ENCODE measurements at regions not wholly inside any gene's neighbourhood (a gene's known extent, or its start where the extent isn't known, plus 50 kb on each side); places are given as distances from the start of the nearest gene placed in this dataset.

GRCh38 chr14:61925732-61926435 is 163.7 kb downstream of the SNAPC1 start:
- no peaks in the 10 kb centered on the region for H3K4me1 Mint-ChIP-seq
- no peak overlapping the region for H3K4me3 Mint-ChIP-seq
- no peak overlapping the region for H3K27ac Mint-ChIP-seq (ENCODE audit: unreplicated experiment)
- H3K27me3 Mint-ChIP-seq (ENCODE audit: low read depth), result no peaks in the 10 kb centered on the region
- TF ChIP-seq CTCF (conservative IDR thresholded peaks at IDR 0.05), result no peak
- no peaks in the 10 kb centered on the region for H3K36me3 Mint-ChIP-seq (ENCODE audit: low read depth)
- no peak for DNase-seq (ENCODE audit: low read depth, low spot score)
- no peaks in the 10 kb centered on the region for H3K9me3 Mint-ChIP-seq

GRCh38 chr14:61927060-61927459 is 164.8 kb downstream of the SNAPC1 start:
- no peaks in the 10 kb centered on the region for H3K36me3 Mint-ChIP-seq (ENCODE audit: low read depth)
- TF ChIP-seq CTCF (conservative IDR thresholded peaks at IDR 0.05), result no peak
- H3K4me1 Mint-ChIP-seq, result no peaks in the 10 kb centered on the region
- no peak overlapping the region for H3K27ac Mint-ChIP-seq (ENCODE audit: unreplicated experiment)
- H3K27me3 Mint-ChIP-seq (ENCODE audit: low read depth), result no peaks in the 10 kb centered on the region
- H3K9me3 Mint-ChIP-seq, result no peaks in the 10 kb centered on the region
- DNase-seq (ENCODE audit: low read depth, low spot score), result no peak
- H3K4me3 Mint-ChIP-seq, result no peak overlapping the region

GRCh38 chr14:61927520-61927919 is 165.3 kb downstream of the SNAPC1 start:
- Mint-ChIP-seq H3K27me3 (ENCODE audit: low read depth) (no peaks in the 10 kb centered on the region), H3K9me3 (no peaks in the 10 kb centered on the region), H3K27ac (ENCODE audit: unreplicated experiment) (no peak overlapping the region), H3K36me3 (ENCODE audit: low read depth) (no peaks in the 10 kb centered on the region), H3K4me1 (no peaks in the 10 kb centered on the region), H3K4me3 (no peak overlapping the region)
- TF ChIP-seq CTCF (conservative IDR thresholded peaks at IDR 0.05), result no peak
- DNase-seq (ENCODE audit: low read depth, low spot score), result no peak

- Mint-ChIP-seq H3K27me3 (ENCODE audit: low read depth) (no peaks in the 10 kb centered on the region), H3K4me1 (peaks cover 6% of the 10 kb centered on the region), H3K4me3 (no peak overlapping the region), H3K27ac (ENCODE audit: unreplicated experiment) (no peak overlapping the region), H3K9me3 (no peaks in the 10 kb centered on the region), H3K36me3 (ENCODE audit: low read depth) (no peaks in the 10 kb centered on the region)
- DNase-seq (ENCODE audit: low read depth, low spot score), result no peak
- TF ChIP-seq CTCF (conservative IDR thresholded peaks at IDR 0.05), result no peak
Measured at GRCh38 chr14:61928300-61928699, 166.1 kb downstream of the SNAPC1 start.

GRCh38 chr14:61928701-61929100 is 166.5 kb downstream of the SNAPC1 start:
- no peak for DNase-seq (ENCODE audit: low read depth, low spot score)
- Mint-ChIP-seq H3K36me3 (ENCODE audit: low read depth) (no peaks in the 10 kb centered on the region), H3K4me1 (peaks cover 8% of the 10 kb centered on the region), H3K27ac (ENCODE audit: unreplicated experiment) (no peak overlapping the region), H3K9me3 (no peaks in the 10 kb centered on the region), H3K27me3 (ENCODE audit: low read depth) (no peaks in the 10 kb centered on the region), H3K4me3 (no peak overlapping the region)
- no peak for TF ChIP-seq CTCF (conservative IDR thresholded peaks at IDR 0.05)

All from neural crest cell (in vitro differentiated cells).